ENCODE measurements at regions not wholly inside any gene's neighbourhood (a gene's known extent, or its start where the extent isn't known, plus 50 kb on each side); places are given as distances from the start of the nearest gene placed in this dataset.

DNA sequence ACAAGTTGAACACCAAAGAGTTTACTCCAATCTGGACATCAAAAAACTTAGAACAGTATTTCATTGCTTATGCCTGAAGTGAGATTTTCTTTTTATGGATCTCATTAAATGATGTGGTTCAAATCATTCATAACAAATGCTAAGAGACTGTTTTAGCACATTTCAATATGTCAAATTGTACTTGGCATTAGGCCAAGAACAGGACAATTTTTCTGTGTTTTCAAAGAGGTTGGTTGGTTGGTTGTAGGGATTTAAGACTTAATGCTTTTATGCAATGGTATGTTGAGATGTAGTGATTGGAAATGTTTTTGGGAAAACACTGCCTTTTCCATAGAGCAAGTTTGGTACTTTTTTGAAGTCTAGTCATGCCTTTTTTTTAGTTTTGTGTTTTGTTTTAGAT lies 510.4 kb downstream of the ZNF674 start:
- Histone ChIP-seq H3K4me1 (ENCODE audit: control insufficient read depth, insufficient read depth, low read length) (no peaks in the 10 kb centered on the region), H3K27me3 (ENCODE audit: control insufficient read depth, insufficient read depth, low read length) (no peaks in the 10 kb centered on the region), H3K27ac (ENCODE audit: low read length) (no peak overlapping the region), H3K36me3 (ENCODE audit: control insufficient read depth, insufficient read depth, low read length) (no peaks in the 10 kb centered on the region), H3K4me3 (ENCODE audit: low read depth in 2 of 2, low read length in 2 of 2) (no peak overlapping the region), H3K9me3 (ENCODE audit: control insufficient read depth, insufficient read depth, low read depth, low read length) (no peaks in the 10 kb centered on the region)
- DNase-seq (ENCODE audit: low read depth, low spot score): no peak
- intact Hi-C loops (cut with micrococcal nuclease; ENCODE audit: unreplicated experiment) (no loop called here), in situ Hi-C loops (cut with HindIII; ENCODE audit: low pct_unique_long_range_greater_than_20kb, low sequenced_read_pairs) (no loop called here)
- TF ChIP-seq, protein P1, sequence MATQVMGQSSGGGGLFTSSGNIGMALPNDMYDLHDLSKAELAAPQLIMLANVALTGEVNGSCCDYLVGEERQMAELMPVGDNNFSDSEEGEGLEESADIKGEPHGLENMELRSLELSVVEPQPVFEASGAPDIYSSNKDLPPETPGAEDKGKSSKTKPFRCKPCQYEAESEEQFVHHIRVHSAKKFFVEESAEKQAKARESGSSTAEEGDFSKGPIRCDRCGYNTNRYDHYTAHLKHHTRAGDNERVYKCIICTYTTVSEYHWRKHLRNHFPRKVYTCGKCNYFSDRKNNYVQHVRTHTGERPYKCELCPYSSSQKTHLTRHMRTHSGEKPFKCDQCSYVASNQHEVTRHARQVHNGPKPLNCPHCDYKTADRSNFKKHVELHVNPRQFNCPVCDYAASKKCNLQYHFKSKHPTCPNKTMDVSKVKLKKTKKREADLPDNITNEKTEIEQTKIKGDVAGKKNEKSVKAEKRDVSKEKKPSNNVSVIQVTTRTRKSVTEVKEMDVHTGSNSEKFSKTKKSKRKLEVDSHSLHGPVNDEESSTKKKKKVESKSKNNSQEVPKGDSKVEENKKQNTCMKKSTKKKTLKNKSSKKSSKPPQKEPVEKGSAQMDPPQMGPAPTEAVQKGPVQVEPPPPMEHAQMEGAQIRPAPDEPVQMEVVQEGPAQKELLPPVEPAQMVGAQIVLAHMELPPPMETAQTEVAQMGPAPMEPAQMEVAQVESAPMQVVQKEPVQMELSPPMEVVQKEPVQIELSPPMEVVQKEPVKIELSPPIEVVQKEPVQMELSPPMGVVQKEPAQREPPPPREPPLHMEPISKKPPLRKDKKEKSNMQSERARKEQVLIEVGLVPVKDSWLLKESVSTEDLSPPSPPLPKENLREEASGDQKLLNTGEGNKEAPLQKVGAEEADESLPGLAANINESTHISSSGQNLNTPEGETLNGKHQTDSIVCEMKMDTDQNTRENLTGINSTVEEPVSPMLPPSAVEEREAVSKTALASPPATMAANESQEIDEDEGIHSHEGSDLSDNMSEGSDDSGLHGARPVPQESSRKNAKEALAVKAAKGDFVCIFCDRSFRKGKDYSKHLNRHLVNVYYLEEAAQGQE (IDR thresholded peaks at IDR 0.05; ENCODE audit: insufficient read depth in 1 of 2, low read depth in 2 of 2, low read length in 1 of 2): no peak
- no peak for TF ChIP-seq POLR2AphosphoS5 (IDR thresholded peaks at IDR 0.05; ENCODE audit: low read depth, low read length)
- TF ChIP-seq SIN3A (IDR thresholded peaks at IDR 0.05; ENCODE audit: borderline replicate concordance, insufficient read depth, low read depth, low read length): no peak
- no peak for ATAC-seq
- CTCF ChIA-PET: no interaction called here
- no TSS peak for BruUV-seq (replicated peaks)
- POLR2A ChIA-PET: no interaction called here

DNA sequence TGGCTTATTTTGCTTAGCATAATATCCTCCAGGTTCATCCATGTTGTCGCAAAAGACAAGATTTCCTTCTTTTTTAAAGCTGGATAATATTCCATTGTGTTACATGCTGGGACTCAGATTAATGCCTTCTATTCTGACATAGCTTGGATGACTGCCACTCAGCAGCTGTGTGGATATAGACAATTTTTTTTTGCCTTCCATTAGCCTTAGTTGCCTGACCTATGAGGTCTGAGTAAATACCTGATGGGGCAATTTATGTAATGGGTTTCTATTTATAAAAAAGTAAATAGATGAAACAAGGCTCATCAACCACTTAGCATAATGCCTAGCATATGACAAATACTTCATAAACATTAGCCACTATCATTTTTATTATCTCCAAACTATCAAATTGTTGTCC lies 515.4 kb downstream of the ZNF674 start:
- no peak for DNase-seq (ENCODE audit: low read depth, low spot score)
- Histone ChIP-seq H3K4me3 (ENCODE audit: low read depth in 2 of 2, low read length in 2 of 2) (no peak overlapping the region), H3K9me3 (ENCODE audit: control insufficient read depth, insufficient read depth, low read depth, low read length) (no peaks in the 10 kb centered on the region), H3K27ac (ENCODE audit: low read length) (no peak overlapping the region), H3K27me3 (ENCODE audit: control insufficient read depth, insufficient read depth, low read length) (no peaks in the 10 kb centered on the region), H3K4me1 (ENCODE audit: control insufficient read depth, insufficient read depth, low read length) (no peaks in the 10 kb centered on the region), H3K36me3 (ENCODE audit: control insufficient read depth, insufficient read depth, low read length) (no peaks in the 10 kb centered on the region)
- CTCF ChIA-PET: no interaction called here
- TF ChIP-seq, protein P2, sequence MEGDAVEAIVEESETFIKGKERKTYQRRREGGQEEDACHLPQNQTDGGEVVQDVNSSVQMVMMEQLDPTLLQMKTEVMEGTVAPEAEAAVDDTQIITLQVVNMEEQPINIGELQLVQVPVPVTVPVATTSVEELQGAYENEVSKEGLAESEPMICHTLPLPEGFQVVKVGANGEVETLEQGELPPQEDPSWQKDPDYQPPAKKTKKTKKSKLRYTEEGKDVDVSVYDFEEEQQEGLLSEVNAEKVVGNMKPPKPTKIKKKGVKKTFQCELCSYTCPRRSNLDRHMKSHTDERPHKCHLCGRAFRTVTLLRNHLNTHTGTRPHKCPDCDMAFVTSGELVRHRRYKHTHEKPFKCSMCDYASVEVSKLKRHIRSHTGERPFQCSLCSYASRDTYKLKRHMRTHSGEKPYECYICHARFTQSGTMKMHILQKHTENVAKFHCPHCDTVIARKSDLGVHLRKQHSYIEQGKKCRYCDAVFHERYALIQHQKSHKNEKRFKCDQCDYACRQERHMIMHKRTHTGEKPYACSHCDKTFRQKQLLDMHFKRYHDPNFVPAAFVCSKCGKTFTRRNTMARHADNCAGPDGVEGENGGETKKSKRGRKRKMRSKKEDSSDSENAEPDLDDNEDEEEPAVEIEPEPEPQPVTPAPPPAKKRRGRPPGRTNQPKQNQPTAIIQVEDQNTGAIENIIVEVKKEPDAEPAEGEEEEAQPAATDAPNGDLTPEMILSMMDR (IDR thresholded peaks at IDR 0.05): no peak
- TF ChIP-seq POLR2AphosphoS5 (IDR thresholded peaks at IDR 0.05; ENCODE audit: low read depth, low read length) (no peak), TCF7L2 (IDR thresholded peaks at IDR 0.05; ENCODE audit: low read depth, low read length) (no peak), SIN3A (IDR thresholded peaks at IDR 0.05; ENCODE audit: borderline replicate concordance, insufficient read depth, low read depth, low read length) (no peak)
- TF ChIP-seq, protein P1 (IDR thresholded peaks at IDR 0.05; ENCODE audit: insufficient read depth in 1 of 2, low read depth in 2 of 2, low read length in 1 of 2): no peak
- BruUV-seq (replicated peaks): no TSS peak
- no peak for ATAC-seq
- intact Hi-C loops (cut with micrococcal nuclease; ENCODE audit: unreplicated experiment) (no loop called here), in situ Hi-C loops (cut with HindIII; ENCODE audit: low pct_unique_long_range_greater_than_20kb, low sequenced_read_pairs) (no loop called here)
- POLR2A ChIA-PET: no interaction called here

Data from Panc1 (cell line).